ENCODE measurements at regions not wholly inside any gene's neighbourhood (a gene's known extent, or its start where the extent isn't known, plus 50 kb on each side); places are given as distances from the start of the nearest gene placed in this dataset.

DNA sequence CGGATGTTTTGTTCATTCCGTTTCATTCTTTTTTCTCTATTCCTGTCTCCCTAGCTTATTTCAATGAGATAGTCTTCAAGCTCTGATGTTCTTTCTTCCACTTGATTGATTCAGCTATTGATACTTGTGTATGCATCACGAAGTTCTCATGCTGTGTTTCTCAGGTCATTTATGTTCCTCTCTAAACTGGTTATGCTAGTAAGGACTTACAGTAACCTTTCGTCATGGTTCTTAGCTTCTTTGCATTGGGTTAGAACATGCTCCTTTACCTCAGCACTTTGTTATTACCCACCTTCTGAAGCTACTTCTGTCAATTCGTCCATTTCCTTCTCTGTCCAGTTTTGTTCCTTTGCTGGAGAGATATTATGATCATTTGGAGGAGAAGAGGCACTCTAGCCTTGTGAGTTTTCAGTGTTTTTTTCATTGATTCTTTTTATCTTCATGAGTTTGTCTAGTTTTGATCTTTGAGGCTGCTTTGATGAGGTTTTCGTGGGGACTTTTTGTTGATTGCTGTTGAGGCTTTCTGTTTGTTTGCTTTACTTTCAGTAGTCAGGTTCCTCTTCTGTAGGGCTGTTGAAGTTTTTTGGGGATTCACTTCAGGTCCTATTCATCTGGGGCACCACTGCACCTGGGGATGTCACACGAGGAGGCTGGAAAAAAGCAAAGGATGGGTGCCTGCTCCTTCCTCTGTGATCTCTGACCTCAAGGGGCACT, 496.9 kb upstream of the LRRC7 start:
- TF ChIP-seq CTCF (IDR thresholded peaks at IDR 0.05; ENCODE audit: low read length) (no peak), EZH2 (optimal IDR thresholded peaks at IDR 0.05; ENCODE audit: low read depth, low read length) (no peak), EZH2phosphoT487 (IDR thresholded peaks at IDR 0.05; ENCODE audit: low read length) (no peak)

All from MM.1S (cell line).